Ovary (tissue), 7 donors: ENCODE measurements at regions not wholly inside any gene's neighbourhood (a gene's known extent, or its start where the extent isn't known, plus 50 kb on each side); places are given as distances from the start of the nearest gene placed in this dataset.
"Not testable (repeated sequence)": the region's sequence is repeated elsewhere in the genome, so short reads cannot be mapped to it uniquely, and the experiment has no call there.

Source experiments
- DNase-seq, 5 donors: peaks; one replicate each; pipeline ENCODE4 v3.0.0-alpha.2; 2019 to 2020
- H3K27ac ChIP-seq, 2 donors: fragments of 200-600 bp; one replicate each; pipeline versions ENCODE4 v1.5.1 to v1.8.0; 2019 to 2022
- H3K27me3 ChIP-seq: fragments of 200-600 bp; one replicate; pipeline ENCODE4 v1.8.0; 2022
- H3K36me3 ChIP-seq: fragments of 200-600 bp; sonication (generic); one replicate; pipeline ENCODE4 v1.5.1; 2019
- H3K4me1 ChIP-seq: one replicate; pipeline ENCODE4 v1.8.1; 2013; ENCODE audit warnings: mild to moderate bottlenecking, moderate library complexity; ENCODE audit not compliant: insufficient read depth
- H3K4me3 ChIP-seq: fragments of 200-600 bp; sonication (generic); one replicate; pipeline ENCODE4 v1.5.1; 2017
- H3K9me3 ChIP-seq, 2 donors: fragments of 200-600 bp in 1 of 2; sonication (generic) in 1 of 2; one replicate each; pipeline versions ENCODE4 v1.5.1 to v1.8.1; 2013 to 2019; ENCODE audit warnings: mild to moderate bottlenecking in 1 of 2, moderate library complexity in 1 of 2
- CTCF ChIP-seq, 3 donors: fragments of 450-650 bp in 2 of 3; fragments of 200-600 bp in 1 of 3; IDR thresholded peaks; one replicate each; pipeline versions ENCODE4 v1.5.1 to v1.8.0; 2016 to 2022; ENCODE audit warnings: antibody characterized with exemption in 3 of 3, mild to moderate bottlenecking in 1 of 3
- EP300 ChIP-seq: sonication (generic); formaldehyde crosslinking; IDR thresholded peaks from one replicate; pipeline ENCODE4 v1.6.1; 2017; ENCODE audit warnings: antibody characterized with exemption
- POLR2A ChIP-seq: fragments of 450-650 bp; IDR thresholded peaks from one replicate; pipeline ENCODE4 v1.6.1; 2017; ENCODE audit warnings: antibody characterized with exemption, mild to moderate bottlenecking, moderate library complexity
- WGBS, 3 donors: extraction: QIAGEN DNeasy Blood & Tissue Kit in 1 of 3; methylation state at CpG; one replicate each; pipeline versions ENCODE4 v1.1.5 to v1.1.7; 2013 to 2017; 5-methylcytosine and 5-hydroxymethylcytosine counted together
- intact Hi-C, 4 donors: fragments of 100-400 bp; cut with DNase I; formaldehyde crosslinking; loops; one replicate each; pipeline versions ENCODE4 v1.11.0 to v1.15.1; 2022 to 2023
- donor health status: DM: no; HTN: no; CAD: no; lungs with moderate emphysema.
- donor health status: DM: no; HTN: no; CAD: no.
- donor health status: Bipolar disorder and iron deficiency.
- donor health status: DM: no; HTN: no; CAD: no.
- donor health status: DM: yes; HTN: yes; CAD: no.

- DNase-seq = no peak
- intact Hi-C loops = no loop called here
- H3K9me3 ChIP-seq = no peaks in the 10 kb centered on the region
- H3K4me1 ChIP-seq = no peaks in the 10 kb centered on the region
- no peak for TF ChIP-seq EP300
- TF ChIP-seq POLR2A = no peak
- TF ChIP-seq CTCF (IDR thresholded peaks at IDR 0.05) = no peak
- no peaks in the 10 kb centered on the region for H3K36me3 ChIP-seq
- no peak overlapping the region for H3K4me3 ChIP-seq
- no peaks in the 10 kb centered on the region for H3K27me3 ChIP-seq
- WGBS, 3 donors = 90 to 96% (median 94%) methylated on average over 2 of the region's 2 CpGs
- no peak overlapping the region for H3K27ac ChIP-seq
Measured at GRCh38 chr5:82717738-82718137, 359.5 kb downstream of the TMEM167A start.

GRCh38 chr5:82714732-82715131, 362.5 kb downstream of the TMEM167A start:
- H3K9me3 ChIP-seq, H3K36me3 ChIP-seq, H3K27ac ChIP-seq, H3K27me3 ChIP-seq, intact Hi-C loops, DNase-seq, H3K4me3 ChIP-seq, H3K4me1 ChIP-seq: not testable (repeated sequence)
- 92 to 100% (median 96%) methylated on average over 3 to 21 of the region's 21 CpGs for WGBS, 3 donors

GRCh38 chr5:82713811-82714210, 363.4 kb downstream of the TMEM167A start:
- 90 to 96% (median 95%) methylated on average over 2 of the region's 2 CpGs for WGBS, 3 donors
- intact Hi-C loops = no loop called here
- Histone ChIP-seq H3K27ac (no peak overlapping the region), H3K4me1 (no peaks in the 10 kb centered on the region), H3K9me3 (no peaks in the 10 kb centered on the region), H3K4me3 (no peak overlapping the region), H3K27me3 (no peaks in the 10 kb centered on the region), H3K36me3 (no peaks in the 10 kb centered on the region)
- no peak for DNase-seq
- TF ChIP-seq POLR2A (no peak), EP300 (no peak), CTCF (IDR thresholded peaks at IDR 0.05) (no peak)

- Histone ChIP-seq H3K27ac (no peak overlapping the region), H3K9me3 (no peaks in the 10 kb centered on the region), H3K36me3 (no peaks in the 10 kb centered on the region), H3K27me3 (no peaks in the 10 kb centered on the region), H3K4me3 (no peak overlapping the region), H3K4me1 (no peaks in the 10 kb centered on the region)
- DNase-seq = no peak
- intact Hi-C loops = no loop called here
- no peak for TF ChIP-seq CTCF (IDR thresholded peaks at IDR 0.05)
- TF ChIP-seq EP300 = no peak
- TF ChIP-seq POLR2A = no peak
- WGBS, 3 donors = 0 to 99% (median 41%) methylated on average over 1 of the region's 1 CpG
Measured at GRCh38 chr5:82707741-82708140, 369.5 kb downstream of the TMEM167A start.

GRCh38 chr5:82704381-82704780, 372.8 kb downstream of the TMEM167A start:
- TF ChIP-seq EP300 (no peak), CTCF (IDR thresholded peaks at IDR 0.05) (no peak), POLR2A (no peak)
- WGBS, 3 donors = 77 to 86% (median 78%) methylated on average over 2 of the region's 2 CpGs
- no peaks in the 10 kb centered on the region for H3K36me3 ChIP-seq
- intact Hi-C loops = no loop called here
- H3K4me3 ChIP-seq = no peak overlapping the region
- no peaks in the 10 kb centered on the region for H3K27me3 ChIP-seq
- H3K4me1 ChIP-seq = no peaks in the 10 kb centered on the region
- H3K9me3 ChIP-seq = no peaks in the 10 kb centered on the region
- H3K27ac ChIP-seq = no peak overlapping the region
- DNase-seq = no peak
